ENCODE measurements at regions not wholly inside any gene's neighbourhood (a gene's known extent, or its start where the extent isn't known, plus 50 kb on each side); places are given as distances from the start of the nearest gene placed in this dataset.

- H3K27ac ChIP-seq: peak overlapping the region; percentile 61
- no peaks in the 10 kb centered on the region for H3K9me3 ChIP-seq
- H3K4me1 ChIP-seq: peaks cover 8% of the 10 kb centered on the region
- no peaks in the 10 kb centered on the region for H3K36me3 ChIP-seq
- no peak for TF ChIP-seq POLR2A (IDR thresholded peaks at IDR 0.05)
- TF ChIP-seq, protein P1, sequence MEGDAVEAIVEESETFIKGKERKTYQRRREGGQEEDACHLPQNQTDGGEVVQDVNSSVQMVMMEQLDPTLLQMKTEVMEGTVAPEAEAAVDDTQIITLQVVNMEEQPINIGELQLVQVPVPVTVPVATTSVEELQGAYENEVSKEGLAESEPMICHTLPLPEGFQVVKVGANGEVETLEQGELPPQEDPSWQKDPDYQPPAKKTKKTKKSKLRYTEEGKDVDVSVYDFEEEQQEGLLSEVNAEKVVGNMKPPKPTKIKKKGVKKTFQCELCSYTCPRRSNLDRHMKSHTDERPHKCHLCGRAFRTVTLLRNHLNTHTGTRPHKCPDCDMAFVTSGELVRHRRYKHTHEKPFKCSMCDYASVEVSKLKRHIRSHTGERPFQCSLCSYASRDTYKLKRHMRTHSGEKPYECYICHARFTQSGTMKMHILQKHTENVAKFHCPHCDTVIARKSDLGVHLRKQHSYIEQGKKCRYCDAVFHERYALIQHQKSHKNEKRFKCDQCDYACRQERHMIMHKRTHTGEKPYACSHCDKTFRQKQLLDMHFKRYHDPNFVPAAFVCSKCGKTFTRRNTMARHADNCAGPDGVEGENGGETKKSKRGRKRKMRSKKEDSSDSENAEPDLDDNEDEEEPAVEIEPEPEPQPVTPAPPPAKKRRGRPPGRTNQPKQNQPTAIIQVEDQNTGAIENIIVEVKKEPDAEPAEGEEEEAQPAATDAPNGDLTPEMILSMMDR (IDR thresholded peaks at IDR 0.05): no peak
- peak in 1 of 2 donors; percentile 69 for TF ChIP-seq POLR2AphosphoS5 (IDR thresholded peaks at IDR 0.05; ENCODE audit: insufficient read depth in 1 of 2, low read depth in 1 of 2)
- no peaks in the 10 kb centered on the region for H3K27me3 ChIP-seq
- intact Hi-C loops (cut with DNase I): loop anchor here (5.0 kb wide), 1 partner anchor 41 kb away; no protein-coding TSS in a partner anchor
- no peak overlapping the region for H3K4me3 ChIP-seq
- DNase-seq (ENCODE audit: extremely low spot score in 2 of 2): peak in 1 of 2 donors; percentile 90
Observed at GRCh38 chr5:33362915-33363314, 77.8 kb upstream of the TARS1 start.

GRCh38 chr5:33363537-33363936 lies 77.2 kb upstream of the TARS1 start:
- Histone ChIP-seq H3K9me3 (no peaks in the 10 kb centered on the region), H3K27ac (peak overlapping the region; percentile 6), H3K36me3 (no peaks in the 10 kb centered on the region), H3K27me3 (no peaks in the 10 kb centered on the region), H3K4me1 (peaks cover 8% of the 10 kb centered on the region), H3K4me3 (no peak overlapping the region)
- TF ChIP-seq POLR2A (IDR thresholded peaks at IDR 0.05) (no peak), POLR2AphosphoS5 (IDR thresholded peaks at IDR 0.05; ENCODE audit: insufficient read depth in 1 of 2, low read depth in 1 of 2) (no peak)
- TF ChIP-seq, protein P1 (IDR thresholded peaks at IDR 0.05): no peak
- peak in 1 of 2 donors; percentile 89 for DNase-seq (ENCODE audit: extremely low spot score in 2 of 2)
- intact Hi-C loops (cut with DNase I): loop anchor here (5.0 kb wide), 1 partner anchor 41 kb away; no protein-coding TSS in a partner anchor

DNA sequence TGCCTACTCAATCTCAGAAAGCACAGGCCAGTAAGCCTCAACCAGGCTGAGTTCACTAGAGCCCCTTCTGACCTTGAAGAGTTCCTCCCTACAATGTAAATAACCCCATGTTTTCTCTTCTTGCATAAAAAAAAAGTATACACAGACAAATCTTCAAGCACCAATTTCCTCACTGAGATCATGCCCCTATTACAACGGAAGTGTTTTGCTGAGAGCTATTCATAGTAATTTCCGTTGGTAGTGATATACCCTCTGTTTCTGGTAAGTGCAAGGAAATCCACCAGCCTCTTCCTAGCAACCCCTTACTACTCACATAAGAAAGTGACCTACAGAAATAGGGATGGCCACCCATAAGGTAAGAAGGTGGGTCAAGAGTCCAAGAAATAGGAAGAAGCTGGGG lies 76.4 kb upstream of the TARS1 start:
- Histone ChIP-seq H3K4me3 (no peak overlapping the region), H3K27me3 (no peaks in the 10 kb centered on the region), H3K27ac (no peak overlapping the region), H3K36me3 (no peaks in the 10 kb centered on the region), H3K4me1 (peaks cover 8% of the 10 kb centered on the region), H3K9me3 (no peaks in the 10 kb centered on the region)
- DNase-seq (ENCODE audit: extremely low spot score in 2 of 2): no peak
- TF ChIP-seq, protein P1 (IDR thresholded peaks at IDR 0.05): no peak
- TF ChIP-seq POLR2AphosphoS5 (IDR thresholded peaks at IDR 0.05; ENCODE audit: insufficient read depth in 1 of 2, low read depth in 1 of 2) (no peak), POLR2A (IDR thresholded peaks at IDR 0.05) (no peak)
- intact Hi-C loops (cut with DNase I): loop anchor here (5.0 kb wide), 1 partner anchor 42 kb away; no protein-coding TSS in a partner anchor

- intact Hi-C loops (cut with DNase I): no loop called here
- Histone ChIP-seq H3K9me3 (no peaks in the 10 kb centered on the region), H3K27ac (no peak overlapping the region), H3K36me3 (no peaks in the 10 kb centered on the region), H3K4me1 (peaks cover 8% of the 10 kb centered on the region), H3K27me3 (no peaks in the 10 kb centered on the region), H3K4me3 (no peak overlapping the region)
- DNase-seq (ENCODE audit: extremely low spot score in 2 of 2): no peak
- no peak for TF ChIP-seq POLR2A (IDR thresholded peaks at IDR 0.05)
- TF ChIP-seq, protein P1 (IDR thresholded peaks at IDR 0.05): no peak
- TF ChIP-seq POLR2AphosphoS5 (IDR thresholded peaks at IDR 0.05; ENCODE audit: insufficient read depth in 1 of 2, low read depth in 1 of 2): peak in 1 of 2 donors; percentile 20
Observed at GRCh38 chr5:33367416-33367815, 73.3 kb upstream of the TARS1 start.

All from vagina (tissue), 2 donors.